NCI-H2196 treated with DMSO at 0.1 percent for 48 hours (cell line): ENCODE measurements at regions not wholly inside any gene's neighbourhood (a gene's known extent, or its start where the extent isn't known, plus 50 kb on each side); places are given as distances from the start of the nearest gene placed in this dataset.

Experiments
- DNase-seq: peaks from one replicate; lab custom pipeline; 2025; ENCODE audit not compliant: unreplicated experiment; lab: John Stamatoyannopoulos, UW

DNA sequence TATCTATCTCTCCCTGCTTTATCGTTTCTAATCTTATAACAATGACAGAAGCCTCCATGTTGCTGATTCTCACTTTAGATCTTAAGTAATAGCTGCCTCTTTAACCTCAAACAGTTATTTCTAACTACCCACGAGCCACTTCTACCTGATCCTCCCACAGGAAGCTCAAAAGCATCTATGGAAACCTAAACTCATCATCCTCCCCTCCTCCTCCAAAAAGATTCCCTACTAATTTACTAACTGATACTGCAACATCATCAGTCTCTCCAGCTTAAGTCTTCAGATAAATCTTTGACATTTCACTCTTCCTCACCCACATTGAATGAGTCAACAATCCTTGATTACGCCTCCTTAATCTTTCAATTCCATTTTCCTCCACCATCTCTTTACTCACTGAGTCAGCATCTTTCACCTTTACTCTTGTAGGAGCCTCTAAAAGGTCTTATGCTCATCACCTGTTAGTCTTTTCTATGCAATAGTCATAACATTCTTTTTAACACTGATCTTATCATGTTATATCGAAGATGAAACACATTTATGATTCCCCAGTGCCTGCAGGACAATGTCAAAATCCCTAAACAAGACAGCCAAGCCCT, 526.7 kb upstream of the CDH4 start:
- DNase-seq, result no peak

- DNase-seq, result no peak
Observed at GRCh38 chr20:60727425-60727824, 524.6 kb upstream of the CDH4 start.

DNA sequence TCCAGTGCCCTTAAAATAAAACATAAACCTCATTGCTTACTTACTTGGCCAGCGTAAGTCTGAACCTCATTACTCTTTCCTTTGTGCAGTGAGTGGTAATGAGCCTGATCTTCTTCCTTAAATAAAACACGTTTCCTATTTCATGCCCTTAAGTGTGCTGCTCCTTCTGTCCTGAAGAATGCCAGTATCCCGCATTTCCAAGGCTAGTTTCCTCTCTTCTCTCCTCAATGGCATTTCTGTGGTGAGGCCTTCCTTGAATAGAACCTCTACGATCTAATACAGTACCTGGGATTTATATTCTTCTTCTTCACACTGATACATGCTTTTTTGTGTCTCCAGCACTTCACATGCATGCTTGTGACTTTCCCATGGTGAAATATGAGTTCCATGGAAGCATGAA, 523.4 kb upstream of the CDH4 start:
- no peak for DNase-seq

DNA sequence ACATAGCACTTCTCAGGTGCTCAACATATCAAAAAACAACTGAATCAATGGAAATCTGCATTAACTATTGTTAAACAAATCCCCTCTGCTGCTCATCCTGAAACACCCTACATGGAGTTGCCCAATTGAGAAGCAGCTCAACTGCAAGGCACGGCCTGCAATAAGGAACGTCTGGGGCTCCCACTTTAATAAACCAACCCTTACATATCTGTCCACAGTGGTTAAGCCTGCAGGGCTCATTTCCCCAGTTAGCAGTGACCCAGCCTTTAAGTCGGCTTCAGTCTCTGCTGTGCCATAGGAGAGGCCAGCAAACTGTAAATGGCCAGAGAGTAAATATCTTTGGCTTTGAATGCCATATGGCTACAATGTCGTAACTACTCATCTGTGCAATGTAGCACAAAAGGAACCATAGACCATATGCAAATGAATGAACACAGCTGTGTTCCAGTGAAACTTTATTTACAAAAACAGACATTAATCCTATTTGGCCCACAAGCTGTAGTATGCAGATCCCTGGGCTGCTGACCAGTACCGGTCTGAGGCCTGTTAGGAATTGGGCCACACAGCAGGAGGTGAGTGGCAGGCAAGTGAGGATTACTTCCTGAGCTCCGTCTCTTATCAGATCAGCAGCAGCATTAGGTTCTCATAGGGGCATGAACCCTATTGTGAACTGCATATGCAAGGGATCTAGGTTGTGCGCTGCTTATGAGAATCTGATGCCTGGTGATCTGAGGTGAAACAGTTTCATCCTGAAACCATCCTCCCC, 522.7 kb upstream of the CDH4 start:
- DNase-seq, result no peak

DNA sequence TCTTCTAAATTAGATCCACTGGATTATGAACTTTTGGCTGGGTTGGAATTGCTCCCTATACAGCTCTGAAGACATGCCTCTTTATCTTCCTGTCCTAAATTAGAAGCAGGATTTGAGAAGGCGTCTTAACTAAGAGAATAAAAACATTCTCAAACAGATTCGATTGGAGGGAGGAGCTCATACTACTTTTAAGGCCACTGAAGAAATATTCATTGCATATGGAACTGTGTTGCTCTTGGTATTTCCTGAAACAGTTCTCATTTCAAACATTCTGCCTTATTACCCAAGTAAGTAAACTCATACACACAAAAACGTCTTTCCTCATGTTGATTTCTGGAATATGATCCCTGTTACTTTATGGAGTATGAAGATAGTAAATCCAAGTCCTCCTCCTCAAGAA, 519.7 kb upstream of the CDH4 start:
- DNase-seq, result no peak

- no peak for DNase-seq
Observed at GRCh38 chr20:60748086-60748485, 504.0 kb upstream of the CDH4 start.

DNA sequence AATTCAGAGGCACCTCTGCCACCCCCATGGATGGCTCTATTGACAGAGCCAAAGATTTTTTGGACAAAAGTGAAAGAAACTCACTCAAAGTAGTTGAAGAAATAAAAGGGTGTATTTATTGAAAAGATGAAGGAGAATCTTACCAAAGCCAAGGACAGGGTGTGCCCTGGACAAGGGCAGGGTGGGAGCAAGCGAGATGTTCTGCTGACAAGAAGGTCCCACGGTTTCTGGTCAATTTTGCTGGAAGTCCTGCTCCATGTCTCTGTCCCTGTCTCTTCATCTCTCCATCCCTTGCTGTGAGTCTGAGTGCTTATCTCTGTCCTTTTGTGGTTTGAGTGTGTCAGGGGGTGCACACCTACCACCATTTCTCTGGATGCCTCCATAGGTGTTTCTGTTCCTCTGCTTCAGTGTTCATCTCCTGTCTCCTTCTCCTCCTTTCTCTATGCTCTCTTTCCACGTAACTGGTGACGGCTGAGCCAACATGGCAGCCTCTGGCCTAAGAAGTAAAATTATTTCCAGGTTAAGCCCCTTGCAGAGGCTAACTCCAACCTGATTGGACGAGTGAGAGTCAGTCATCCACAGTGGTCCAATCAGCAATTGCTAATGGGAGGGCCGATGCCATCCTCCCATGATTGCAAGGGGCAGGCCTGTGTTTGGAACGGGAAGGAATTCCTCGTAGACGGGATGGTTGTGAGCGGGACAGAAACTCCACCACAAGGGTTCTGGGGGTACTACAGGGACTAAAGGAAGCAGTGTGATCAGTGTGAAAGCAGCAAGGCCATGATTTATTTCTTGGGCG, 502.1 kb upstream of the CDH4 start:
- no peak for DNase-seq

- no peak for DNase-seq
Observed at GRCh38 chr20:60750909-60751308, 501.2 kb upstream of the CDH4 start.

DNA sequence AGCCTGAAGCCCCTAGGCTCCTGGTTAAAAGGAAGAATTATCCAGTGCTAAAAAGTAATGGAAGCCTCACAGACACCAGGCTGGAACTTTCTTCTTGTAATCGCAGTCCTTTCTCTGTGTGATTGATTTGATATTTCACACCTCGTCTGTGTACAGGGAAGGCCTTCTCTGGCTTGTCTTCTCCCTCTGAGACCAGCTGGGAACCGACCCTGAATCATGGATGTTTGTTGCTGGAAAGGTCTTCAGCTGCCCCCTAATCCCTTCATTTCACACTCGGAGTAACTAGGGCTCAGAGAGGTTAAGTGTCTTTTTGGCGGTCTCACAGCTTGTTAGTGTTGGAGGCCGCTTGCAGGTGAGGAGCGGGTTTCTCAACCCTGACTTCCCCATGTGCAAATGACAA, 500.2 kb upstream of the CDH4 start:
- no peak for DNase-seq

DNA sequence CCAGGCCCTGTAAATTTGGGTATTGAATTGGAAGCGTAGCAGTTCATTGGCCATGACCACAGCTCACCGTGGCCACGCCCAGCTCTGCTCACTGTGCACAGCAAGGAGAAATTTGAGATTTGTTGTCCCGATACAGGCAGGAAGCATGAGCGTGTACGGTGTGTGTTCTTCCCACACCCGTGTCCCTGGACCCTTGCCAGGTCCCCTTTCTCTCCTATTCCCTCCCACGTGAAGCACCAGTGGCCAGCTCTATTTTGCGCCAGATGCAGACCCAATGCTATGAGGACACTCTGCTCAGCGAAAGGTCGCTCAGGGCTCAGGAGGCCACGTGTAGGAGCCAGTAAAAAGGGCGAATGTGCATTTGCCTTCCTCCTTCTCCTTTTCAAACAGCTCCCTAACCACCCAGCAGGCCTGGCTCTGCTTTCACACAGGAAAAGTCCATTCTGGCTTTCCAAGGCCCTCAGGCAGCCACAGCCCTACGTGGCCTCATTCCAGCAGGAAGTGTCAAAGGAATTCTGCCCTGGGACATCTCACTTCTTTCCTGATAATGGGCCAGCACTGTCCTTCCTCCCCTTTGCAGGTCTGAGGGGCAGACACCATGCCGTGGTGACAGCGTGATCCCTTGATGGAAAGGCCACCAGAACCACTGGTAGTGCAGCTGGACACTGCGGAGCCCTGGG, 499.2 kb upstream of the CDH4 start:
- DNase-seq, result no peak

DNA sequence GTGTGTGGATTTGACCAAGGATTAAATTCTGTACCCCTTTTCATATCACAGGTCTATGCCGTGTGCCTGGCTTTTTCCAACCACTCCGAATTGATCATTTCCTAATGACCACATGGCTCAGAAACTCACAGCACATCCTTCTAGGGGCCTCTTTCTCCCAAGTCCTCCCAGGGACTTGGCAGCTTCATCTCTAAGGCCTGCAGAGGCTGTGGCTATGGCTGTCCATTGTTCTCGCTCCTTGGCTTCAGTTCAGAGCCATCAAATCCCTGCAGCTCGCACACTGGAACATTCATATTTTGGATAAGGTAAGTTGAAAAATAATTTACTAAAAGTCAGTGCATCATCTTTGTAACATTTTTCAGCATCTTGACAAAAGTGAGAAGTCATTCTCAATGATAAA, 497.2 kb upstream of the CDH4 start:
- DNase-seq, result no peak

DNA sequence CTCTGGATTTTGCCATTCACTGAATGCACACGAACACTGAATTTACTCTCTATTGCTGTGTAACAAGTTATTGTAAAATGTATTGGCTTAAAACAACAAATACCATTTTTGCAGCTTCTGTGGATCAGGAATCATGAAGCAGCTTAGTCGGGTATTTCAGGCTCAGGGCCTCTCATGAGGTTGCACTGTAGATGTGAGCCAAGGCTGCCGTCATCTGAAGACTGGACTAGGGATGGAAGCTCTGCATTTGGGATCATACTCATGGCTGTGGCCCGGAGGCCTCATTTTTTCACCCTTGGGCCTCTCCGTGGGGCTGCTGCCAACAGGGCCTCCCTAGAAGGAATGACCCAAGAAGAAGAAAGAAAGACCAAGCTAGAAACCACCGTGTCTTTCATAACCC, 492.4 kb upstream of the CDH4 start:
- DNase-seq, result no peak

- no peak for DNase-seq
Observed at GRCh38 chr20:60760256-60761000, 491.6 kb upstream of the CDH4 start.

DNA sequence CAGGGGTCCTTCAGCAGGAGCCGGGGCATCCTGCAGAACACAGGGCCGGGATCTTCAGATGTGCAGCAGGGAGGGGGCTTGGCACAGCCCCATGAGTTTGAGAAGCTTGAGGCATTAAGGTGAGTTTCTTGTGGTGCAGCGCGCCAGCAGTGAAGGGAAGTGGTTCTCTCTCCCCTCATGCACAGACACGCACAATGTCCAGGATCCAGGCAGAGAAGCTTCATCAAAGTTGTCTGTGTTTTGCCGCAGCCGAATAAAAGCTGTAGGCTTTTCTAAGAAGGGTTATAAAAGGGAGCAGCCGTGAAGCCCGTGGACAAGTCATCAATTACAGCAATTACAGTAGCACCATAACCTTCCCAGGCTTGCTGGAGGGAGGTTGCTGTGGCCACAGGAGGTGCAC, 491.0 kb upstream of the CDH4 start:
- no peak for DNase-seq

DNA sequence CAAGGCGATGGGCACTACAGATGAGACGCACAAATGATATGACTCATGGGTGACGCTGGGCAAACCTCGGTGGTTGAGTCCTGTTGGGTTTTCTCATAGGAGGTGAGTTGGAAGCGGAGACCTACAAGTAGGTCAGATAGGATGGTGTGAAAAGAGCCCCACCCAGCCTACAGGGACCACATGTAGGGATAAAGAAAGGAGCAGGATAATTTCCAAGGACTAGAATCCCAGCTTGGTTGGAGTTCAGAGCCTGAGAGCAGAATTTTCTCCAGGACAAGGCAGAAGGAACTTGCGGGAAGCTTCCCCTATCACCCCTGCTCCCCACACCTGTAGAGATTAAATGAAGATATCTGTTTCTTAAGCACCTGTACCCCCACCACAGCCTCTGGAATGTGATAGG, 489.7 kb upstream of the CDH4 start:
- no peak for DNase-seq

GRCh38 chr20:60764328-60764727, 487.7 kb upstream of the CDH4 start:
- no peak for DNase-seq

DNA sequence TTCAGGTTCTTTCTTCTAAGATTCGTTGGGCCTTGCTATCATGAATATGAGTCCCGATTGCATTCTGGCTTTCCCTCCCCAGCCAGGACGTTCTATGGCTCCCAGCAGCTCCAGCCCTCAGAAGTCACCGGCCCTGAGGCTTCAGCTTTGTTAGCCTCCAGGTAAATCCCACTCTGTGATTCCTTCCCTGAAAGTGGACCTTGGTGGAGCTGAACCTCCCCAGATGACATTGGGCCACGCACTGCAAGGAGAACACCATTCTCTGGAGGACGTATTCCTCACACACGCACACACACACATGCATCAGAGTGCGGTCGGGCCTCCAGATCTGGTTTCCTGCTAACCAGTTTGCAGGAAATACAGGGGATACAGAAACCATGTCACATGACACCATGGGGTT, 487.3 kb upstream of the CDH4 start:
- no peak for DNase-seq

GRCh38 chr20:60765821-60766403, 486.1 kb upstream of the CDH4 start:
- DNase-seq, result no peak

- DNase-seq, result no peak
Observed at GRCh38 chr20:60768216-60768615, 483.8 kb upstream of the CDH4 start.

DNA sequence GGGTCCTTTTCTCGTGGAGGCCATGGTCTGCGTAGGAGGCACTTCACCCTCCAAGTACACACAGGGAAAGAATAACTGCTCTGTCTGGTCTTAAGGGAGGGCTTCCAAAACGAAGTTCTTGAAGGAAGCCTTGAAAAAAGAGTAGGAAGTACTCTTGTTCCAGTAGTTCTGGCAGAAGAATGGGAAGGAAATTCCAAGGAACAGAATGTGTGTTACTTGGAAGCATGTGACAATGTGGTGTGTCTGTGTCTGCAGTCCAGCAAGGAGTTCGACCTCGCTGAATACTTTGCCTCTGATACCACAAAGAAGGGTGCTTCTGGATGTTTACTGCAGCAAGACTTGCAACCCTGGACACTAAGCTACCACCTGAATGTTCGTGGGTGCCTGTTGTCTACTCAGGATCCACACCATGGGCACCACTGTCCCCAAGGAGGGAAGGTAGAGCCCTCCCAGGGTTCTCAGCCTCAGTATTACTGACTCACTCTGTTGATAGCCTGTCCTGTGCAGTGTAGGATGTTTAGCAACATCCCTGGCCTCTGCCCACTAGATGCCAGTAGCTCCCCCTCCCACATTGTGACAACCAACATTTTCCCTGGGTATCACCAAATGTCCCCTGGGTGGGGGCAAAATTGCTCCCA, 471.6 kb upstream of the CDH4 start:
- DNase-seq, result no peak
